ENCODE measurements at regions not wholly inside any gene's neighbourhood (a gene's known extent, or its start where the extent isn't known, plus 50 kb on each side); places are given as distances from the start of the nearest gene placed in this dataset.

- no peak for DNase-seq (ENCODE audit: low read depth in 4 of 4, low spot score in 3 of 4)
Observed at GRCh38 chr4:90007494-90008167, 113.0 kb downstream of the MMRN1 start.

GRCh38 chr4:90012918-90013317, 114.3 kb upstream of the CCSER1 start:
- DNase-seq (ENCODE audit: low read depth in 4 of 4, low spot score in 3 of 4) = no peak

GRCh38 chr4:90024519-90024918, 102.7 kb upstream of the CCSER1 start:
- DNase-seq (ENCODE audit: low read depth in 4 of 4, low spot score in 3 of 4) = no peak

GRCh38 chr4:90025248-90025647, 101.9 kb upstream of the CCSER1 start:
- DNase-seq (ENCODE audit: low read depth in 4 of 4, low spot score in 3 of 4) = no peak

GRCh38 chr4:90027565-90027964, 99.6 kb upstream of the CCSER1 start:
- no peak for DNase-seq (ENCODE audit: low read depth in 4 of 4, low spot score in 3 of 4)

GRCh38 chr4:90028460-90028859, 98.7 kb upstream of the CCSER1 start:
- no peak for DNase-seq (ENCODE audit: low read depth in 4 of 4, low spot score in 3 of 4)

- DNase-seq (ENCODE audit: low read depth in 4 of 4, low spot score in 3 of 4) = no peak
Observed at GRCh38 chr4:90030202-90030601, 97.0 kb upstream of the CCSER1 start.

- no peak for DNase-seq (ENCODE audit: low read depth in 4 of 4, low spot score in 3 of 4)
Observed at GRCh38 chr4:90030953-90031352, 96.2 kb upstream of the CCSER1 start.

GRCh38 chr4:90039122-90039521, 88.1 kb upstream of the CCSER1 start:
- no peak for DNase-seq (ENCODE audit: low read depth in 4 of 4, low spot score in 3 of 4)

GRCh38 chr4:90051999-90052398, 75.2 kb upstream of the CCSER1 start:
- DNase-seq (ENCODE audit: low read depth in 4 of 4, low spot score in 3 of 4) = no peak

- no peak for DNase-seq (ENCODE audit: low read depth in 4 of 4, low spot score in 3 of 4)
Observed at GRCh38 chr4:90057091-90057490, 70.1 kb upstream of the CCSER1 start.

GRCh38 chr4:90060039-90060438, 67.2 kb upstream of the CCSER1 start:
- no peak for DNase-seq (ENCODE audit: low read depth in 4 of 4, low spot score in 3 of 4)

GRCh38 chr4:90061881-90062280, 65.3 kb upstream of the CCSER1 start:
- DNase-seq (ENCODE audit: low read depth in 4 of 4, low spot score in 3 of 4) = no peak

- DNase-seq (ENCODE audit: low read depth in 4 of 4, low spot score in 3 of 4) = no peak
Observed at GRCh38 chr4:90064196-90064595, 63.0 kb upstream of the CCSER1 start.

GRCh38 chr4:90069151-90069550, 58.0 kb upstream of the CCSER1 start:
- no peak for DNase-seq (ENCODE audit: low read depth in 4 of 4, low spot score in 3 of 4)

GRCh38 chr4:90071289-90072235, 55.6 kb upstream of the CCSER1 start:
- no peak for DNase-seq (ENCODE audit: low read depth in 4 of 4, low spot score in 3 of 4)

GRCh38 chr4:90074322-90074886, 52.8 kb upstream of the CCSER1 start:
- peak in 1 of 4 donors; percentile 16 for DNase-seq (ENCODE audit: low read depth in 4 of 4, low spot score in 3 of 4)

Data from left renal pelvis (tissue), 4 donors.